GM21619 (cell line): ENCODE measurements at regions not wholly inside any gene's neighbourhood (a gene's known extent, or its start where the extent isn't known, plus 50 kb on each side); places are given as distances from the start of the nearest gene placed in this dataset.
"Not testable (repeated sequence)": the region's sequence is repeated elsewhere in the genome, so short reads cannot be mapped to it uniquely, and the experiment has no call there.

Experiments
- ATAC-seq: cut with Tn5 transposase; IDR thresholded peaks from one replicate; pipeline ENCODE4 v1.9.1; 2021; ENCODE audit not compliant: unreplicated experiment

DNA sequence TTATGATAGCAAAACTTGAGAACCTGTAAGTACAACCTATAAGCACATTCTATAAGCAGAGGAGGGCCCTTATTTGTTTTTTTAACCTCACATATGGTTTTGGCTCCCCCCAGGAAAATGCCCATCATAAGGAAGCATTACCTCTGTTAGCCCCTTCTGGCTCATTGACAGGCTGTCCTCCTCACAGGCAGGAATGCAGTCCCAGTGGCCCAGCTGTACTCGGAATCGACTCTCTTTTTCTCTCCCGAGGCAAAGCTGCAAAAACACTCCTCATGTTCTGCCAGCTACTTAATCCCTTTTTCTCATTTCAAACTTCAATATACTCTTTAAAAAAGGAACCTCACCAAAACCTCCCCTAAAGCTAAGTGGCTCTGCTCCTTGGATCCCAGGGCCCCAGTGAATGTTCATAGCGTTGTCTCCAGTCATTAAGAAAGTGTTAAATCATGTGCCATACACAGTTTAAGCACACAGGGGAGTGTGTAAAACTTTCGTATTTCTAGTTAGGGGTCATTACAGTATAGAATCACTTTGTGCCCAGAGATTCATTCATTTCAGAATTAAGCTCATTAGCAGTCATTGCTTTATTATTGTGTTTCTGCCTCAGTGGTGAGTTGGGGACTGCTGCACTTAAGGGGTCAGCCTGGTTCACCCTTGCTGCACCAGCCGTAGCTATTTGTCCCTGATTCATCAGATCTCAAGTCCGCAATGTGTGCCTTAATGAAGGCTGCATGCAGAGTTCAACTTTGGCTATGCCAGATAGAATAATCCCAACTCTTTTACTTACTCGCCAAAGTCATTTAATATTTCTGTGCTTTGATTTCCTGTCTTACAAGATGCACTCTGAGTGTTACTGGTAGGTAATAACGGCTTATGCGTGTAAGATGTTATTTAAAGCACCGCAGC, 57.6 kb downstream of the JRKL start:
- ATAC-seq: no peak

DNA sequence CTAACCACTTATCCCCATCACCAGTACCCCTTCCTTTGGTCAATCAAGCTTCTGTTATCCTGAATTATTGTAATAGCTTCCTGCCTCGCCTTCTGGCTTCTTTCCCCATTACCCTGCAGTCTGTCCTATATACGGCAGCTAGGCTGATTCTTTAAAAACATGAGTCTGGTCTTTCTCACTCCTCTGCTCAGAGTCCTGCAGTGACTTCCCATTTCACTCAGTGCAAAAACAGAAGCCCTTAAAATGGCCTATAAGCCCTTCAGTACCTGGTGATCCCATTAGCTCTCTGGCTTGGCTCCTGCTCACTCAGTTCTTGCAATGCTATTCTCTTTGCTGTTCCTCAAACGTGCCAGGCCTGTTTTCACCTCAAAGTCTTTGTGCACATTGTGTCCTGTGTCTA, 58.4 kb downstream of the JRKL start:
- no peak for ATAC-seq

DNA sequence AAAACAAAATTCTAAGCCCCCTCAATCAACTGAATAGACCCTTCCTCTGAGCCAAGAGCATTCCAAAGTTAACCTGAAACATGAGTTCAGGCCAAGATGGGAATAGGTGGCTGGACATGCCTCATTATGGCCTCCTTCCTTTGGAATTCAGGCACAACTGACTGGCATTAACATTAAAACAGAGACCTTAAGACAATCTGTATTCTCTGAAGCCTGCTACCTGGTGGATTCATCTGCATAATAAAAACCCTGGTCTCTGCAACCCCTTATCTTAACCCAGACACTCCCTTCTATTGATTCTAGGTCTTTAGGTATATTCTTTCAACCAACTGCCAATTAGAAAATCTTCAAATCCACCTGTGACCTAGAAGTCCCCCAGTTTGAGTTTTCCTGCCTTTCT, 66.3 kb downstream of the JRKL start:
- no peak for ATAC-seq

DNA sequence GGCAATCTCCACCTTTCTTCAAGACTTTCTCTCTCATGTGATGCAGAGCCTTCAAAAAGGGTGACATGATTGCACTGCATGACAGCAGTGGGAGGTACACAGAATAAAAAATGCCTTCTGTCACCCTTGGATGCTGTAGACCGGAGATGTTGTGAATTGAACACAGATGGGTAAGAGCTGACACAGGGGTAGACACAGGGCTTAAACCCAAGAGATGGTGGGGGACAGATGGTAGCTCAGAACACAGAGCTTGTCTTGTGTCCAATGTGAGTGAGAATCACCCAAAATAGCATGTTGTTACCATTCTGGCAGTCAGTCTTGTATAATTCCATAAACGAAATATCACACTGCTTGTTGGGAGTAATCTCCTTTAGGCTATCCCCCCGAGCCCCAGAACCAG, 69.9 kb downstream of the JRKL start:
- ATAC-seq: no peak

DNA sequence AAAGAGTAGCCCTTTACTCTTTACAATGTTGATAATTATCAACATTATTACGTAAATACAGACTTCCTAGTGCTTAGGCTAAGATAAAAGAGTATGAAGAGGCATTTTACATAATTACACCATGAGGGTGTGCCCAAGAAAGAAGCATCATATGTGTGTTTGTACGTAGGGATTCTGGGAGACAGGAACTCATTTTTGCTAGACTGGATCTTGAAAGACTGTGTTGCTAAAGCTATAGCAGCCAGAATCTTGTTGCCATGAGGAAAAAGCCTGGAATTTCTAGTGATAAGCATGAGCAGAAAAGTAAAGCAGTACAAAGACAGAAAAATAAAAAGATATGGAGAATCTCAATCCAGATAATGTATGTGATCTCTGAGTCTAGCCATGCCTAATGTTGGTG, 72.1 kb downstream of the JRKL start:
- no peak for ATAC-seq

DNA sequence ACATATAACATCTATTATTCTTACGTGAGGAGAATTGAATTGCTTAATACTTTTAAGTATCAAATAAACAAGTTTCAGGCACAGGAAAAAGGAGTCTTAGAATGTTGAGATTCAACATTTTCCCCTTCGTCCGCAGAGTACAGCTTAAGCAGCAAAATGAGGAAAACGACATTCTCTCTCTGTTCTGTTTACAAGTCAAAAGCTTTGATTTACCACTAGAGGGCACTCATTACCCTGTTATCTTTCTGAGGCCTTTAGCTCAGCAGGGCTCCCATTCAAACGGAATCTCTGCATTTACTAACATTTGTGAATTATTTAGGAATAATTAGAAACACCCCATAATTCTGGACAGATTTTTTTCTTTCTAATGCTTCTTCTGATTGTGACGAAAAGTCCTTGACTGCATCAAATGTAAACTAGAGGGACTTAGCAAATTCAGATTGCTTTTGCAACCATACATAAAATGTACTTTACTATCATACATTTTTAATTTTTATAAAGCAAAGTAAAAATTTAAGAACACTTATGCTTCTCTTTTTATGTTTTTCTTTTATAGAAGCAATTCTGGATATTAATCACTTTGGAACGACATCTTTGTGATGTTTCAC, 75.0 kb downstream of the JRKL start:
- ATAC-seq: peak; percentile 88

DNA sequence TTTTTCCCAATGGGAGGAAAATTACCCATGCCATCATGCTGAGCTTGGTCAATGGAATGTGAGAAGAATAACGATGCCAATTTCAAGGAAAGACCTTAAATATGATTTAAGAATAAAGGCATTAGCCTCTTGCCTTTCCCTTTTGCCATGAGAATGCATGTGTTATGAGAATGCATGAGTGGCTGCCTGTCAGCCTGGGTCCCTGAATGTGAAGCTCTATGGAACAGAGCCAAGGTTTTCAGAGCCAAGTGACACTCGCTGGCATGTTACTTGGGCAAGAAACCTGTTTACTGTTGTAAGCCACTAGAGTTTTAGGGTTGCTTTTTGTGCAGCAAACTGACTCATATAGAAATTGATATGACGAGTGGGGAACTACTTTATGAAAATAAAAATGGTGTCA, 75.7 kb downstream of the JRKL start:
- ATAC-seq: no peak

DNA sequence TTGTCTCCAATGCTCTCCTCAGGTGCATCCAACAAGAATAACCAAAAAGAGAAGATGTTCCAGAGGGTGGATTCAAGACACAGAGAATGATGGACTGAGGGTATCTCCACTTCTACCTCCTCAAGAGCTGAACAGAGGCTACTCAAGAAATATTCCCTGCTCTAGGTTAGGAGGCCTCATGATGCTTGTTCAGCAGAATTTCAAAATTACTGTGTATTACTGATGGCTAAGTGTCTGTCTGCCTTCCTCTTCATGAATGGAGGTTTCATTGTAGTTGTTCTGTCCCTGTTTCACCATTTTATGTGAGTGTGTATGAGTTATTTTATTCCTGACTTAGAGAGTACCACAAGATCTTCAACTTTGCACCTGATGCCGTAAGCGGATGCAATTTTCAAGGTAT, 76.8 kb downstream of the JRKL start:
- no peak for ATAC-seq

DNA sequence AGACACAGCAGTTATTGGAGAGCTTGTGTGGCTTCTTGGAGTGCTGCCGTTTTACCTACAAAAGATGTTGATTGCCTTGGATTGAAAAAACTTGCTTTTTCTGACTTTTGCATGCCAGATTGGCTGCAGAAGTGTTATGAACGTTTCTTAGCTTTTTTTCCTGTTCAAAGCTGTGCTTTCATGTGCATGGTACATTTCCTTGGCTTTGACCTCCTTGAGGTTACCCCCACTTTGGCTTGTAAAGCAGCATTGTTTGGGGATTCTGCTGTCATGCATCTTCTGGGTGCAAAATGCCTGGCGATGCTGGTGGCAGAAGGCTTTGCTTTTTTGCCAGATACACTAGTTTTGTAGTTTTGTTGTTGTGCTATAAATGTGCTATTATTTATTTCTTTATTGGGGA, 80.0 kb downstream of the JRKL start:
- no peak for ATAC-seq

DNA sequence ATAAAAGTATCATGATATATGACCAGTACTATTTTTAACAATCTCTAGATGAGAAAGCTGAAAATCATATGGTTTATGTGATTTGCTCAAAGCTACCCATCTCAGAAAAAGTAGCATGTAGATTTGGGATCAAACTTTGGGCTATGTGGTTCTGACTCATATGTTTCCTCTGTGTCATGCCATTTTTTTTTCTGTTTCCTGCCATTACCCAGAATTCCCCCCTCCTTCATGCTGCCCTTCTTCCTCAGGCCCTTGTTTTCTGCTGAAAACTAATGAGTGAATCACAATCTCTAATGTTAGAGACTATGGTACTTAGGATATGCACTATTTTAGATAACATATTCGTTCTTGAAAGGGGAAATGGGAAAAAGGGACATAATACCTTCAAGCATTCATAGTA, 80.7 kb downstream of the JRKL start:
- no peak for ATAC-seq

DNA sequence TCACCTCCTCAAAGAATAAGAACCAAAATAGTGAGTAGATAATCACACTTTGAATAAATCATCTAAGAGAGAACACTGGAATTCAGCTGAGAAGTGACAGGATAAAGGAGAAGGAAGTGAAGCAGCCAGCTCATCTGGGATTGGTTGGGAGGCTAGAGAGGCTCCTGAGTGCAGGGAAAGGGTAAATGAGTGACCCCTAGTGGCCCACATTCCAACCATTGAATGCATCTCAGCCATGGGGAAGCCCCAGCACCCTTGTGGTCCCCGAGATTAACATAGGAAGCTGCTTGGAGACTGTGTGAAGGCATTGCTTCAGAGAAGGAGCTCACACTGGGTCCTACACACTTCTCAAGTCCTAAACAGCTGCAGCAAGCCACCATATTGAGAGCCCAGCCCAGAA, 82.3 kb downstream of the JRKL start:
- peak; percentile 87 for ATAC-seq

DNA sequence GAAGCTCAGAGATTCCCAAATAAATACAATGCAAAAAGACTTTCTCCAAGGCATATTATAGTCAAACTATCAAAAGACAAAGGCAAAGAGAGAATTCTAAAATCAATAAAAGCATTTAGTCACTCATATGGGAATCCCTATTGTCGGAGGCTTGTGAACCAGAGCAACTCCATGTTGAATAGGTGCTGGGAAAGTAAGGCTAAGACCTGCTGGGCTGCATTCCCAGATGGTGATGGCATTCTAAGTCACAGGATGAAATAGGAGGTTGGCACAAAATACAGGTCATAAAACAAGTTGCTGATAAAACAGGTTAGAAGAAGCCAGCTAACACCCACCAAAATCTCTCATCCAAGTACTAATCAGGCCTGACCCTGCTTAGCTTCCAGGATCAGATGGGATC, 84.5 kb downstream of the JRKL start:
- ATAC-seq: no peak

DNA sequence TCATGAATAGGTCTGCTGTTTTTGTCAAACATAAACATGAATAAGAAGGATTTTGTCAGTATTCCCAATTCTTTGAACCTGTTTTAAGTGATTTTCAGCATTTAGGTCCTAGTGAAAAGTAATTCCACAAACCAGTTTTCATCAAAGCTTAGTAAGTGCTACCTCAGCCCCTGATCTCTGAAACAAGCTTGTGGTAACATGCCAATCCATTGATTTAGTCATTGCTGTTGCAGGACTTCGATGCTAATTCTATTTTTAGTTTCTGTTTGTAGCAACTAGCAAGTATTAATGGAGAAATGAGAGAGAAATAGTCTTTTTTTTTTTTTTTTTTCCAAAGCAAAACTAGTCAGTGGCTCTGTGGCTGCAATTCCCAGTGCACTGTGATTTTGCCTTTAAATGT, 91.4 kb downstream of the JRKL start:
- no peak for ATAC-seq

DNA sequence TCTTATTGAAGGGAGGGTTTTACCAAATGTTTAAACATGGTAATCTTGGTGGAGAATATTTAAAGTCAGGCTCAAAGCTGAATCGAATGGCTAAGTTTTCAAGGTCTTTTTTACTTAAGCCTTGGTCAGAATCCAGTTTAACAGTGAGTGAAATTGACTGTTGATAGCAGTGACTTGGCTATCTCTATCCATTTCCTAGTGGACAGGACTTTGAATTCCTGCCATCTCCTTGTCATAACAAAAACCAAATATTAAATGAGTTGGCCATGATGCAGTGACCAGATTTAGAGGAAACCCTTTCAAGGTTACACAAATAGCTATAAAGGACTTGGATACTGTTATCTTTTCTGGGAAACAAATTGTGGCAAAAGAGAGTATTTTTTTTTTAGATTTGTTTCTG, 92.0 kb downstream of the JRKL start:
- ATAC-seq: no peak

DNA sequence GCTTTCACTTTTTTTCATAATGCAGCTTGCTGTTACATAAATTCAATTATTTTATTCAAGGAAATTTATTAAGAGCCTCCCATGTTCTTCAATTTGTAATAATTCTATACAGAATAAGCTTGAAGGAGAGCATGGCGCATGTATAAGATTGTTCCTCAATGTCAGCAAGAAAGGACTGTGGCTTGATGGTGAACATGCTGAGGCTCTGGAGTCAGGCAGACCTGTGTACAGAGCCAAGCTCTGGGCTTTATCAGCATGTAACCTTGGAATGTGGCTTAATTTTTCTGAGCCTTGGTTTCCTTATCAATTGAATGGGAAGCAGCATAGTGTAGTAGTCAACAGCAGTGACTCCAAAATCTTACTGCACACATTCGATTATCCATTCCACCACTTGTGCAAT, 92.4 kb downstream of the JRKL start:
- ATAC-seq: no peak

DNA sequence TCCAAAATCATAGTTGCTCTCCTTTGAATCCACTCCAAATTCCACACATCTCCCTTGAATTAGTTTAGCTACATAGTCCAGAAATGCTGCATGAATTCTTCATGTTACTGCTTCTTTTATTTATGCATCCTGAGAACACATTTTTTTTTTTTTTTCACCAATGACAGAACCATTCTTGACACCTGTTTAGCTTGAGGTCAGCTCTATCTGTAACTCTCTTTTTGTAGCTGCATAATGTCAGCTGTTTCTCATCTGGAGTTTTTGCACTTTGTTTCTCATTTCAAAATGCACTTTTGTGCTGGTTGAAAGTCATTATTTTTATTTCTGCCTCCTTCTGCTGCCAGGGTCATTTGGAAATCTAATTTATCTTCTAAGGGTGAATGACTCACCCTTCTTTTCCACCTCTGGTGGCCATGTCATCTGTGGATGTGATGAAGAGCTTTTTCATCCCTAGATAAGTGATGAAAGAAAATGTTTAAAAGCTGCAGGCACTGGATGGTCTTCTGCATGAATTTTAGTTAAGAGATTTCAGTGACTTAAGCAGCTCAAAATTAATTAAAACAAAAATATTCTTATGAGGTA, 93.7 kb downstream of the JRKL start:
- no peak for ATAC-seq

DNA sequence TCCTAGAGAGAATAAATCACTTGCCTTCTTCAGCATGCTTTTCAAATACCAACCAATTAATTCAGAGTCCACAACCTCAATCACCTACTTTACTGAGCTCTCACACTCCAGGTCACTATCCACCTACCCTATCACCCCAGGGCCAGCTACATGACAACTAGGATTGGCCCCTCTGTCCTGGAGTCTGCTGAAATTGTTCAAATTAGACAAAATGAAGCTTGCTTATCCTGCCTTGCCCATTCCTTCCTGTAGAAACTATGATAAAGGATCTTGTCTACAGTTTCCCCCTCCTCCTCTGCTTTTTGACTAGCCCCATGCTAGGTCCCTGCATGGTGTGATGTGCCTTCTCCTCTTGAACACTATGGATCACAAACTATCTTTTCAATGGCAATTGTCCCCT, 94.5 kb downstream of the JRKL start:
- no peak for ATAC-seq

DNA sequence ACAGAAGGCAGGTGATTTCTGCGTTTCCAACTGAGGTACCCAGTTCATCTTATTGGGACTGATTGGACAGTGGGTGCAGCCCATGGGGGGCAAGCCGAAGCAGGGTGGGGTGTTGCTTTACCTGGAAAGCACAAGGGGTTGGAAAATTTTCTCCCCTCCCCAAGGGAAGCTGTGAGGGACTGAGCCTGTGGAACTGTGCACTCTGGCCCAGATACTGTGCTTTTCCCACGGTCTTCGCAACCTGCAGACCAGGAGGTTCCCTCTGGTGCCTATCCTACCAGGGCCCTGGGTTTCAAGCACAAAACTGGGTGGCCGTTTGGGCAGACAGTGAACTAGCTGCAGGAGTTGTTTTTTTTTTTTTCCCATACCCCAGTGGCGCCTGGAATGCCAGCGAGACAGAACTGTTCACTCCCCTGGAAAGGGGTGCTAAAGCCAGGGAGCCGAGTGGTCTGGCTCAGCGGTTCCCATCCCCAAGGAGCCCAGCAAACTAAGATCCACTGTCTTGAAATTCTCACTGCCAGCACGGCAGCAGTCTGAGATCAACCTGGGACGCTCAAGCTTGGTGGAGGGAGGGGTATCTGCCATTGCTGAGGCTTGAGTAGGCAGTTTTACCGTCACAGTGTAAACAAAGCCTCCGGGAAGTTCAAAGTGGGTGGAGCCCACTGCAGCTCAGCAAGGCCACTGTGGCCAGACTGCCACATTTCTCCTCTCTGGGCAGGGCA, 97.2 kb downstream of the JRKL start:
- no peak for ATAC-seq

DNA sequence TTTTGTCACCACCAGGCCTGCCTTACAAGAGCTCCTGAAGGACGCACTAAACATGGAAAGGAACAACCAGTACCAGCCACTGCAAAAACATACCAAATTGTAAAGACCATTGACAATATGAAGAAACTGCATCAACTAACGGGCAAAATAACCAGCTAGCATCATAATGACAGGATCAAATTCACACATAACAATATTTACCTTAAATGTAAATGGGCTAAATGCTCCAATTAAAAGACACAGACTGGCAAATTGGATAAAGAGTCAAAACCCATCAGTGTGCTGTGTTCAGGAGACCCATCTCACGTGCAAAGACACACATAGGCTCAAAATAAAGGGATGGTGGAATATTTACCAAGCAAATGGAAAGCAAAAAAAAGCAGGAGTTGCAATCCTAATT, 99.1 kb downstream of the JRKL start:
- ATAC-seq: not testable (repeated sequence)

DNA sequence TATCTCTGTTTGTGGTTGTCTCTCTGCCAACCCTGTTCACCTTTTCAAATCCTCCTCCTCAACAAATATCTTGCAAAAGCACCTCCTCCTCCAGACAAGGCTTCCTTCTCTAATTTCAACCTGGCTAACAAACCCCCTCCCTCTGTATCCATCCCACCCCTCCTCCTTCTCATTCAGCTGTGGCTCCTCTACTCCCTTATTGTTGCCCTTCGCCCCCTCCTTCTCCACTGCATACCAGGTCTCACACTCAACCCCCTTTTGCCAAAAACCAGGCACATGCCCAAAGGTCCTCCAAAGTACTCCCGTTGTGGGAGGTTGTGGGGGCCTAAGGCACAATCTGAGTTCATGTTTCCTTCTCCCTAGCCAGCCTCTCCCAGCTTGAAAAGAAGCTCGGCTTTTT, 110.6 kb downstream of the JRKL start:
- no peak for ATAC-seq

DNA sequence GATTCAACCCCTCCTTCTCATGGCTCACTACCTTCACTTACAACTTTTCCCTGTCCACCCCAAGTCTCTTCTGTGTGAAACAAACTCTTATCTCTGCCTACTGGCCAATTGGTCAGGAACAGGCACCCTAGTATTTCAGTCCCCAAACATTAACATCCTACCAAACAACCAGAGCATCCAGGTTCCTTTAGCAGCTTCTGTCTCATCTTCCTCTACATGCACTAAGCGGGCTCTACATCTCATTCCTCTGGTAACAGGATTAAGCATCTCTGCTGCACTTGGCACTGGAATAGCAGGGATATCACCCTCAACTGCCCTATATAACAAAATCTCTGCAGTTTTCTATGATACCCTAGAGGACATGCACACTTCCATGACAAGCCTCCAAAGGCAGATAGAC, 116.2 kb downstream of the JRKL start:
- ATAC-seq: no peak

DNA sequence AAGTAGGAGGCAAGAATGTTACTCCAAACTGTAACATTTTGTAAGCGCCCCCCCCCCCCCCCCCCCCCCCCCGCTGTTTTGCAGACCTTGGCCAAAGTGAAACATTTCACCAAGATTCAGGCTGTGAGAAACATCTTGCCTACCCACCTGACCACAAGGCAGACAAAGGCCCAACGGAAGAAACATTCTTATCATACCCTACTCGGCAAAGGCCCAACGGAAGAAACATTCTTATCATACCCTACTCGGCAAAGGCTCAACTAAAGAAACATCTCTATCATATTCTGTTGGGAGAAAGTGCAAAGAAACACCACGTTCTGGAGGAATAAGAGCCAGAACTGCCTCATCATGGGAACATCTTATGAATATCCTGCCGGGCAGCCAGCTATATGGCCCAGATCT, 117.1 kb downstream of the JRKL start:
- ATAC-seq: no peak
